H9 (cell line): ENCODE measurements at regions not wholly inside any gene's neighbourhood (a gene's known extent, or its start where the extent isn't known, plus 50 kb on each side); places are given as distances from the start of the nearest gene placed in this dataset.
"Not testable (repeated sequence)": the region's sequence is repeated elsewhere in the genome, so short reads cannot be mapped to it uniquely, and the experiment has no call there.

ENCODE experiments used
- DNase-seq: peaks from one replicate; pipeline ENCODE4 v3.0.0-alpha.2; 2017
- H2AFZ ChIP-seq: one replicate; pipeline ENCODE4 v1.6.1; 2013; ENCODE audit warnings: mild to moderate bottlenecking, low read length, control low read depth, moderate library complexity
- H2AK5ac ChIP-seq: 2 replicates; pipeline ENCODE4 v1.6.1; 2013; ENCODE audit warnings: low read length, control low read depth, mixed read lengths; ENCODE audit not compliant: insufficient read length
- H2BK120ac ChIP-seq: one replicate; pipeline ENCODE4 v1.6.1; 2013; ENCODE audit warnings: low read depth, mild to moderate bottlenecking, low read length, control low read depth, inconsistent platforms; ENCODE audit not compliant: poor library complexity, severe bottlenecking
- H2BK12ac ChIP-seq: 2 replicates; pipeline ENCODE4 v1.6.1; 2013; ENCODE audit warnings: low read length, control low read depth, mixed read lengths, low read depth; ENCODE audit not compliant: insufficient read length
- H2BK15ac ChIP-seq: 2 replicates; pipeline ENCODE4 v1.6.1; 2013; ENCODE audit warnings: low read depth, low read length, control low read depth
- H2BK20ac ChIP-seq: one replicate; pipeline ENCODE4 v1.6.1; 2013; ENCODE audit warnings: low read depth, mild to moderate bottlenecking, low read length, control low read depth, inconsistent platforms; ENCODE audit not compliant: poor library complexity, severe bottlenecking
- H2BK5ac ChIP-seq: 2 replicates; pipeline ENCODE4 v1.6.1; 2013; ENCODE audit warnings: low read length, control low read depth, mixed read lengths; ENCODE audit not compliant: insufficient read length
- H3K14ac ChIP-seq: 2 replicates; pipeline ENCODE4 v1.6.1; 2013; ENCODE audit warnings: low read length, control low read depth; ENCODE audit not compliant: insufficient read depth
- H3K18ac ChIP-seq: 2 replicates; pipeline ENCODE4 v1.6.1; 2013; ENCODE audit warnings: low read depth, mild to moderate bottlenecking, mixed read lengths, low read length, control low read depth; ENCODE audit not compliant: insufficient read length
- H3K23ac ChIP-seq: 2 replicates; pipeline ENCODE4 v1.6.1; 2013; ENCODE audit warnings: low read length, control low read depth, mixed read lengths, low read depth; ENCODE audit not compliant: insufficient read length
- H3K23me2 ChIP-seq: 2 replicates; pipeline ENCODE4 v1.6.1; 2013; ENCODE audit warnings: low read depth, mild to moderate bottlenecking, mixed read lengths, low read length, control low read depth; ENCODE audit not compliant: insufficient read length, poor library complexity, severe bottlenecking
- H3K27ac ChIP-seq: 2 replicates; pipeline ENCODE4 v1.5.1; 2013; ENCODE audit warnings: low read length, control low read depth, mixed read lengths, low read depth; ENCODE audit not compliant: insufficient read length
- H3K27me3 ChIP-seq: 2 replicates; pipeline ENCODE4 v1.6.1; 2013; ENCODE audit warnings: low read length, control low read depth, inconsistent platforms; ENCODE audit not compliant: insufficient read depth
- H3K4ac ChIP-seq: 2 replicates; pipeline ENCODE4 v1.6.1; 2013; ENCODE audit warnings: low read depth, mild to moderate bottlenecking, control low read depth, inconsistent platforms, low read length, moderate library complexity
- H3K4me1 ChIP-seq: 2 replicates; pipeline ENCODE4 v1.6.1; 2013; ENCODE audit warnings: low read length, control low read depth, inconsistent platforms; ENCODE audit not compliant: insufficient read depth
- H3K4me2 ChIP-seq: 2 replicates; pipeline ENCODE4 v1.6.1; 2013; ENCODE audit warnings: low read length, control low read depth, mixed read lengths; ENCODE audit not compliant: insufficient read length, insufficient read depth
- H3K56ac ChIP-seq: 2 replicates; pipeline ENCODE4 v1.6.1; 2013; ENCODE audit warnings: low read depth, mild to moderate bottlenecking, mixed read lengths, low read length, control low read depth; ENCODE audit not compliant: insufficient read length
- H3K79me1 ChIP-seq: 2 replicates; pipeline ENCODE4 v1.6.1; 2013; ENCODE audit warnings: low read depth, mild to moderate bottlenecking, moderate library complexity, low read length, control low read depth, inconsistent platforms; ENCODE audit not compliant: insufficient read depth, poor library complexity, severe bottlenecking
- H3K79me2 ChIP-seq: 2 replicates; pipeline ENCODE4 v1.6.1; 2013; ENCODE audit warnings: low read length, control low read depth, inconsistent platforms; ENCODE audit not compliant: insufficient read depth
- H3K9ac ChIP-seq: 2 replicates; pipeline ENCODE4 v1.6.1; 2013; ENCODE audit warnings: low read length, control low read depth, mixed read lengths; ENCODE audit not compliant: insufficient read length; ENCODE audit errors: extremely low read depth
- H3K9me3 ChIP-seq: one replicate; pipeline ENCODE4 v1.6.1; 2013; ENCODE audit warnings: low read depth, low read length, inconsistent platforms; ENCODE audit not compliant: control insufficient read depth
- H3T11ph ChIP-seq: one replicate; pipeline ENCODE4 v1.6.1; 2013; ENCODE audit warnings: mild to moderate bottlenecking, low read length, control low read depth, inconsistent platforms
- H4K20me1 ChIP-seq: one replicate; pipeline ENCODE4 v1.6.1; 2013; ENCODE audit not compliant: control insufficient read depth, insufficient read length, insufficient read depth
- H4K5ac ChIP-seq: 2 replicates; pipeline ENCODE4 v1.6.1; 2013; ENCODE audit warnings: low read depth, mild to moderate bottlenecking, mixed read lengths, low read length, control low read depth; ENCODE audit not compliant: insufficient read length
- H4K8ac ChIP-seq: replicated peaks from 2 replicates; pipeline ENCODE4 v1.6.1; 2013; ENCODE audit warnings: low read length, control low read depth, mixed read lengths, low read depth; ENCODE audit not compliant: insufficient read length
- H4K91ac ChIP-seq: 2 replicates; pipeline ENCODE4 v1.6.1; 2013; ENCODE audit warnings: low read depth, mild to moderate bottlenecking, moderate library complexity, mixed read lengths, low read length, control low read depth; ENCODE audit not compliant: insufficient read length
- H3K27ac Mint-ChIP-seq, 3 experiments: 2 replicates in 2 of 3; 3 replicates in 1 of 3; pipeline ENCODE4 v1.8.0; 2020 to 2021; ENCODE audit warnings: mixed read lengths in 3 of 3, mild to moderate bottlenecking in 1 of 3, moderate library complexity in 1 of 3
- H3K27me3 Mint-ChIP-seq: 2 replicates; pipeline ENCODE4 v1.8.0; 2021; ENCODE audit warnings: low read depth, mild to moderate bottlenecking, moderate library complexity, mixed read lengths
- H3K36me3 Mint-ChIP-seq, 3 experiments: 2 replicates in 2 of 3; 3 replicates in 1 of 3; pipeline ENCODE4 v1.8.0; 2020 to 2021; ENCODE audit warnings: low read depth in 3 of 3, mixed read lengths in 3 of 3; ENCODE audit not compliant: insufficient read depth in 1 of 3
- H3K4me1 Mint-ChIP-seq, 2 experiments: 2 replicates each; pipeline ENCODE4 v1.8.0; 2020; ENCODE audit warnings: mixed read lengths in 2 of 2
- H3K4me3 Mint-ChIP-seq, 2 experiments: 2 replicates in 1 of 2; 3 replicates in 1 of 2; pipeline ENCODE4 v1.8.0; 2020 to 2021; ENCODE audit warnings: mild to moderate bottlenecking in 2 of 2, mixed read lengths in 2 of 2, moderate library complexity in 1 of 2
- H3K9me3 Mint-ChIP-seq, 2 experiments: 2 replicates in 1 of 2; 3 replicates in 1 of 2; pipeline ENCODE4 v1.8.0; 2020; ENCODE audit warnings: mild to moderate bottlenecking in 2 of 2, mixed read lengths in 2 of 2, moderate library complexity in 1 of 2
- WGBS: extraction: QIAGEN DNeasy Blood & Tissue Kit; methylation state at CpG from one replicate; pipeline ENCODE4 v1.1.7; 2013; ENCODE audit warnings: missing lambda C conversion rate, low lambda C conversion rate, mixed read lengths; ENCODE audit not compliant: insufficient read length; ENCODE audit errors: extremely low coverage; 5-methylcytosine and 5-hydroxymethylcytosine counted together
- TF ChIP-seq, protein P1 (sequence below): fragments of 200-600 bp; sonication (generic); conservative IDR thresholded peaks from 3 replicates; pipeline ENCODE4 v1.8.0; 2021; ENCODE audit warnings: antibody characterized with exemption, mild to moderate bottlenecking

DNA sequence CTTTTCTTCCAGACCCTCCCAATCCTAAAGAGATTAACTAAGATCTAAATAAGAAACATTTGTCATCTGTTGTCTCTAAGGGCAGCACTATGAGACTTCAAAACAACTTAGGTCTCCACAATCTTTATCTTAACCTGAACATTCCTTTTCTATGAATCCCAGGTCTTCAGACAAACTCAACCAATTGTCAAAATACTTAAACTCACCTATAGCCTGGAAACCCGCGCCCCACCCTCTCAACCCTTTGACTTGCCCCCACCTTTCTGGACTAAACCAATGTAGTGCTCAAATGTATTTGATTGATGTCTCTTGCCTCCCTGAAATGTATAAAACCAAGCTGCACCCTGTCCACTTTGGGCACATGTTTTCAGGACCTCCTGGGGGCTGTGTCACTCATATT is 76.5 kb upstream of the DMRT1 start:
- no peak overlapping the region for H2AFZ ChIP-seq
- H3K79me2 ChIP-seq: no peaks in the 10 kb centered on the region
- no peak overlapping the region for H3K14ac ChIP-seq
- H4K20me1 ChIP-seq: no peaks in the 10 kb centered on the region
- no peak overlapping the region for H2BK12ac ChIP-seq
- H3K36me3 Mint-ChIP-seq: peaks cover 0 to 9% (median 3%) of the 10 kb centered on the region in 3 experiments; a peak in 4 of 7 replicates
- TF ChIP-seq, protein P1, sequence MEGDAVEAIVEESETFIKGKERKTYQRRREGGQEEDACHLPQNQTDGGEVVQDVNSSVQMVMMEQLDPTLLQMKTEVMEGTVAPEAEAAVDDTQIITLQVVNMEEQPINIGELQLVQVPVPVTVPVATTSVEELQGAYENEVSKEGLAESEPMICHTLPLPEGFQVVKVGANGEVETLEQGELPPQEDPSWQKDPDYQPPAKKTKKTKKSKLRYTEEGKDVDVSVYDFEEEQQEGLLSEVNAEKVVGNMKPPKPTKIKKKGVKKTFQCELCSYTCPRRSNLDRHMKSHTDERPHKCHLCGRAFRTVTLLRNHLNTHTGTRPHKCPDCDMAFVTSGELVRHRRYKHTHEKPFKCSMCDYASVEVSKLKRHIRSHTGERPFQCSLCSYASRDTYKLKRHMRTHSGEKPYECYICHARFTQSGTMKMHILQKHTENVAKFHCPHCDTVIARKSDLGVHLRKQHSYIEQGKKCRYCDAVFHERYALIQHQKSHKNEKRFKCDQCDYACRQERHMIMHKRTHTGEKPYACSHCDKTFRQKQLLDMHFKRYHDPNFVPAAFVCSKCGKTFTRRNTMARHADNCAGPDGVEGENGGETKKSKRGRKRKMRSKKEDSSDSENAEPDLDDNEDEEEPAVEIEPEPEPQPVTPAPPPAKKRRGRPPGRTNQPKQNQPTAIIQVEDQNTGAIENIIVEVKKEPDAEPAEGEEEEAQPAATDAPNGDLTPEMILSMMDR: no peak
- no peak overlapping the region for H3K27ac ChIP-seq
- no peak overlapping the region for H3T11ph ChIP-seq
- no peak overlapping the region for H4K5ac ChIP-seq
- H4K8ac ChIP-seq: no peak overlapping the region
- H3K23ac ChIP-seq: no peak overlapping the region
- H3K18ac ChIP-seq: no peak overlapping the region
- no peak overlapping the region for H2BK20ac ChIP-seq
- H3K9ac ChIP-seq: no peak overlapping the region
- H2BK120ac ChIP-seq: no peak overlapping the region
- DNase-seq: no peak
- no peaks in the 10 kb centered on the region for H3K27me3 ChIP-seq
- peaks cover 11 to 20% of the 10 kb centered on the region in 2 experiments for H3K4me1 Mint-ChIP-seq
- H3K23me2 ChIP-seq: no peaks in the 10 kb centered on the region
- no peaks in the 10 kb centered on the region for H3K9me3 ChIP-seq
- no peak overlapping the region for H4K91ac ChIP-seq
- H3K4ac ChIP-seq: no peak overlapping the region
- H3K27ac Mint-ChIP-seq: no peak overlapping the region
- no peak overlapping the region for H2BK5ac ChIP-seq
- no peak overlapping the region for H2AK5ac ChIP-seq
- no peak overlapping the region for H3K56ac ChIP-seq
- no peak overlapping the region for H3K4me3 Mint-ChIP-seq
- H3K27me3 Mint-ChIP-seq: peaks cover 25% of the 10 kb centered on the region
- peaks cover 12 to 19% of the 10 kb centered on the region in 2 experiments; a peak in 4 of 5 replicates for H3K9me3 Mint-ChIP-seq
- no peaks in the 10 kb centered on the region for H3K4me1 ChIP-seq
- WGBS: no CpG with 5 or more reads among the region's 2 CpGs
- no peak overlapping the region for H2BK15ac ChIP-seq
- no peak overlapping the region for H3K4me2 ChIP-seq
- no peaks in the 10 kb centered on the region for H3K79me1 ChIP-seq

DNA sequence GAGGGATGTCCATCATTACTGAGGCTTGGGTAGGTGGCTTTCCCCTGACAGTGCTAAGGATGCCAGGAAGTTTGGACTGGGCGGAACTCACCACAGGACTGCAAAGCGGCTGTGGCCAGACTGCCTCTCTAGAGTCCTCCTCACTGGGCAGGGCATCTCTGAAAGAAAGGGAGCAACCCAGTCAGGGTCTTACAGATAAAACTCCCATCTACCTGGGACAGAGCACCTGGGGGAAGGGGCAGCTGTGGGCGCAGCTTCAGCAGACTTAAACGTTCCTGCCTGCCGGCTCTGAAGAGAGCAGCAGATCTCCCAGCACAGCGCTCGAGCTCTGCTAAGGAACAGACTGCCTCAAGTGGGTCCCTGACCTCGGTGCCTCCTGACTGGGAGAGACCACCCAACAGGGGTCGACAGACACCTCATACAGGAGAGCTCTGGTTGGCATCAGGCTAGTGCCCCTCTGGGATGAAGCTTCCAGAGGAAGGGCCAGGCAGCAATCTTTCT is 74.4 kb upstream of the DMRT1 start:
- H2BK12ac ChIP-seq, H3K79me2 ChIP-seq, H3K4ac ChIP-seq, H4K20me1 ChIP-seq, H3K36me3 Mint-ChIP-seq, H2BK5ac ChIP-seq, H4K5ac ChIP-seq, H3T11ph ChIP-seq, H3K27me3 ChIP-seq, H3K23me2 ChIP-seq, H3K9ac ChIP-seq, H3K14ac ChIP-seq, H4K91ac ChIP-seq, H2BK120ac ChIP-seq, H3K79me1 ChIP-seq, H3K4me3 Mint-ChIP-seq, H3K27ac Mint-ChIP-seq, H3K56ac ChIP-seq, H3K18ac ChIP-seq, DNase-seq, H2BK20ac ChIP-seq, H3K4me2 ChIP-seq, H4K8ac ChIP-seq, H3K9me3 ChIP-seq, H2AK5ac ChIP-seq, H3K23ac ChIP-seq, H3K4me1 ChIP-seq, H3K27ac ChIP-seq, H2BK15ac ChIP-seq, H2AFZ ChIP-seq: not testable (repeated sequence)
- peaks cover 11 to 20% of the 10 kb centered on the region in 2 experiments for H3K4me1 Mint-ChIP-seq
- peaks cover 36% of the 10 kb centered on the region for H3K27me3 Mint-ChIP-seq
- no CpG with 5 or more reads among the region's 9 CpGs for WGBS
- H3K9me3 Mint-ChIP-seq: peaks cover 22 to 26% of the 10 kb centered on the region in 2 experiments
